ENCODE measurements at regions not wholly inside any gene's neighbourhood (a gene's known extent, or its start where the extent isn't known, plus 50 kb on each side); places are given as distances from the start of the nearest gene placed in this dataset.

- TF ChIP-seq, protein P1, sequence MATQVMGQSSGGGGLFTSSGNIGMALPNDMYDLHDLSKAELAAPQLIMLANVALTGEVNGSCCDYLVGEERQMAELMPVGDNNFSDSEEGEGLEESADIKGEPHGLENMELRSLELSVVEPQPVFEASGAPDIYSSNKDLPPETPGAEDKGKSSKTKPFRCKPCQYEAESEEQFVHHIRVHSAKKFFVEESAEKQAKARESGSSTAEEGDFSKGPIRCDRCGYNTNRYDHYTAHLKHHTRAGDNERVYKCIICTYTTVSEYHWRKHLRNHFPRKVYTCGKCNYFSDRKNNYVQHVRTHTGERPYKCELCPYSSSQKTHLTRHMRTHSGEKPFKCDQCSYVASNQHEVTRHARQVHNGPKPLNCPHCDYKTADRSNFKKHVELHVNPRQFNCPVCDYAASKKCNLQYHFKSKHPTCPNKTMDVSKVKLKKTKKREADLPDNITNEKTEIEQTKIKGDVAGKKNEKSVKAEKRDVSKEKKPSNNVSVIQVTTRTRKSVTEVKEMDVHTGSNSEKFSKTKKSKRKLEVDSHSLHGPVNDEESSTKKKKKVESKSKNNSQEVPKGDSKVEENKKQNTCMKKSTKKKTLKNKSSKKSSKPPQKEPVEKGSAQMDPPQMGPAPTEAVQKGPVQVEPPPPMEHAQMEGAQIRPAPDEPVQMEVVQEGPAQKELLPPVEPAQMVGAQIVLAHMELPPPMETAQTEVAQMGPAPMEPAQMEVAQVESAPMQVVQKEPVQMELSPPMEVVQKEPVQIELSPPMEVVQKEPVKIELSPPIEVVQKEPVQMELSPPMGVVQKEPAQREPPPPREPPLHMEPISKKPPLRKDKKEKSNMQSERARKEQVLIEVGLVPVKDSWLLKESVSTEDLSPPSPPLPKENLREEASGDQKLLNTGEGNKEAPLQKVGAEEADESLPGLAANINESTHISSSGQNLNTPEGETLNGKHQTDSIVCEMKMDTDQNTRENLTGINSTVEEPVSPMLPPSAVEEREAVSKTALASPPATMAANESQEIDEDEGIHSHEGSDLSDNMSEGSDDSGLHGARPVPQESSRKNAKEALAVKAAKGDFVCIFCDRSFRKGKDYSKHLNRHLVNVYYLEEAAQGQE (IDR thresholded peaks at IDR 0.05; ENCODE audit: low read depth), result no peak
- TF ChIP-seq EP300 (IDR thresholded peaks at IDR 0.05; ENCODE audit: borderline replicate concordance), result no peak
- no peak for TF ChIP-seq NFIC (IDR thresholded peaks at IDR 0.05)
- TF ChIP-seq TEAD4 (IDR thresholded peaks at IDR 0.05), result no peak
- no peak for TF ChIP-seq YY1 (IDR thresholded peaks at IDR 0.05; ENCODE audit: low read depth)
- no peak for TF ChIP-seq TCF12 (IDR thresholded peaks at IDR 0.05; ENCODE audit: low read depth)
Measured at GRCh38 chr10:78229489-78229888, 195.8 kb downstream of the RPS24 start.

All from Ishikawa (cell line).